K562 (cell line): ENCODE measurements at regions not wholly inside any gene's neighbourhood (a gene's known extent, or its start where the extent isn't known, plus 50 kb on each side); places are given as distances from the start of the nearest gene placed in this dataset.

ENCODE experiments used
- ATAC-seq: fragments of 200-7000 bp; cut with Tn5 transposase; 3 replicates; pipeline ENCODE4 v1.9.1; 2020; ENCODE audit warnings: moderate library complexity
- BruUV-seq: library from RNA; stranded (reverse); fragments of 400-500 nt; replicated peaks from 2 replicates; lab custom pipeline; 2021; lab: Mats Ljungman, UMichigan
- CTCF ChIA-PET: fragments of 300-600 bp; formaldehyde crosslinking; extraction: SDS; loops from one replicate; lab custom pipeline; 2021; ENCODE audit warnings: low intra/inter-chr PET ratio; lab: Yijun Ruan, JAX
- POLR2A ChIA-PET: fragments of 300-600, 350-650 bp; sonication (Branson Sonifier 250); formaldehyde crosslinking; extraction: SDS; loops from one replicate; lab custom pipeline; 2021; ENCODE audit warnings: antibody characterized with exemption, inconsistent platforms; lab: Yijun Ruan, JAX
- DNase-seq, 4 experiments: peaks; one replicate each; pipeline versions ENCODE4 v3.0.0 to v3.0.0-alpha.2; 2011 to 2018; ENCODE audit warnings: low spot score in 3 of 4, mixed read lengths in 3 of 4; ENCODE audit errors: extremely low read depth in 1 of 4
- FAIRE-seq: peaks from 2 replicates; lab custom pipeline; 2011; peaks lifted over from hg19 to GRCh38; lab: Jason Lieb, UNC
- H2AFZ ChIP-seq: 2 replicates; pipeline ENCODE4 v1.6.0; 2011; ENCODE audit warnings: low read depth, low read length, control low read depth, inconsistent platforms
- H3K27ac ChIP-seq: fragments of 200-600 bp; 3 replicates; pipeline ENCODE4 v1.8.0; 2011; ENCODE audit warnings: low read depth, mild to moderate bottlenecking, control low read depth, inconsistent platforms, low read length, moderate library complexity, mixed read lengths; ENCODE audit errors: extremely low read depth
- H3K27me3 ChIP-seq, 2 experiments: fragments of 300-600 bp in 1 of 2; 2 replicates in 1 of 2; 3 replicates in 1 of 2; pipeline versions ENCODE4 v1.6.0 to v1.8.0; 2011; ENCODE audit warnings: inconsistent platforms in 2 of 2, low read length in 2 of 2, mild to moderate bottlenecking in 1 of 2, mixed read lengths in 1 of 2, moderate library complexity in 1 of 2; ENCODE audit not compliant: control insufficient read depth in 2 of 2, insufficient read depth in 2 of 2
- H3K36me3 ChIP-seq: fragments of 300-600 bp; 3 replicates; pipeline ENCODE4 v1.8.0; 2011; ENCODE audit warnings: mild to moderate bottlenecking, low read length, inconsistent platforms; ENCODE audit not compliant: control insufficient read depth, insufficient read depth
- H3K4me1 ChIP-seq, 2 experiments: fragments of 200-600 bp in 1 of 2; replicated peaks in 1 of 2; 2 replicates in 1 of 2; 3 replicates in 1 of 2; pipeline versions ENCODE4 v1.5.1 to v1.8.0; 2011; ENCODE audit warnings: inconsistent platforms in 2 of 2, low read length in 2 of 2, mild to moderate bottlenecking in 1 of 2, mixed read lengths in 1 of 2, moderate library complexity in 1 of 2; ENCODE audit not compliant: control insufficient read depth in 2 of 2, insufficient read depth in 2 of 2
- H3K4me2 ChIP-seq: 2 replicates; pipeline ENCODE4 v1.6.1; 2011; ENCODE audit warnings: low read length, control low read depth, inconsistent platforms, mixed read lengths; ENCODE audit not compliant: insufficient read depth
- H3K4me3 ChIP-seq: fragments of 200-600 bp; sonication (generic), shearing (Covaris generic); 2 replicates; pipeline ENCODE4 v1.5.1; 2016; ENCODE audit warnings: control low read depth, inconsistent platforms
- H3K79me2 ChIP-seq: fragments of 200-600 bp; 3 replicates; pipeline ENCODE4 v1.8.0; 2011; ENCODE audit warnings: low read length, inconsistent platforms; ENCODE audit not compliant: control insufficient read depth, insufficient read depth
- H3K9ac ChIP-seq, 2 experiments: 2 replicates each; pipeline versions ENCODE4 v1.6.0 to v1.6.1; 2011; ENCODE audit warnings: low read depth in 2 of 2, low read length in 2 of 2, control low read depth in 1 of 2, inconsistent platforms in 1 of 2, mild to moderate bottlenecking in 1 of 2, mixed read lengths in 1 of 2; ENCODE audit not compliant: insufficient read depth in 1 of 2
- H3K9me1 ChIP-seq: one replicate; pipeline ENCODE4 v1.6.0; 2011; ENCODE audit warnings: inconsistent platforms, mild to moderate bottlenecking, low read length, moderate library complexity; ENCODE audit not compliant: control insufficient read depth, insufficient read depth
- H3K9me3 ChIP-seq: replicated peaks from 2 replicates; pipeline ENCODE4 v1.5.1; 2011; ENCODE audit warnings: low read depth, low read length, inconsistent platforms; ENCODE audit not compliant: control insufficient read depth, insufficient read depth
- H4K20me1 ChIP-seq: replicated peaks from 2 replicates; pipeline ENCODE4 v1.6.1; 2011; ENCODE audit warnings: low read length, inconsistent platforms, mixed read lengths; ENCODE audit not compliant: control insufficient read depth, insufficient read depth
- C11orf30 ChIP-seq: fragments of 450-650 bp; IDR thresholded peaks from 2 replicates; pipeline ENCODE4 v1.6.1; 2016; ENCODE audit warnings: low read depth, mild to moderate bottlenecking
- CEBPG ChIP-seq, 3 experiments: fragments of 200-800 bp in 1 of 3; sonication (Bioruptor generic) in 1 of 3; sonication (generic) in 1 of 3; formaldehyde crosslinking in 1 of 3; IDR thresholded peaks in 2 of 3; conservative IDR thresholded peaks in 1 of 3; 2 replicates each; pipeline versions ENCODE4 v1.6.1 to v1.8.0; 2016 to 2022; ENCODE audit warnings: missing compliant biosample characterization in 2 of 3, missing genetic modification characterization in 2 of 3, mild to moderate bottlenecking in 1 of 3, missing genetic modification reagents in 1 of 3
- CSDE1 ChIP-seq, 2 experiments: fragments of 450-650 bp; IDR thresholded peaks; 2 replicates each; pipeline ENCODE4 v1.6.1; 2016; ENCODE audit warnings: mild to moderate bottlenecking in 1 of 2
- EHMT2 ChIP-seq: fragments of 450-650 bp; IDR thresholded peaks from 2 replicates; pipeline ENCODE4 v1.6.1; 2018; ENCODE audit warnings: antibody characterized with exemption
- GABPB2 ChIP-seq: fragments of 250-450 bp; sonication (Bioruptor Pico); conservative IDR thresholded peaks from 2 replicates; pipeline ENCODE4 v1.5.1; 2021; ENCODE audit warnings: mild to moderate bottlenecking
- HNRNPLL ChIP-seq: fragments of 200-400 bp; formaldehyde crosslinking; IDR thresholded peaks from 2 replicates; pipeline ENCODE4 v1.6.1; 2017; ENCODE audit warnings: low read length, low read depth, mild to moderate bottlenecking; ENCODE audit not compliant: poor library complexity, severe bottlenecking
- MCM5 ChIP-seq: fragments of 450-650 bp; IDR thresholded peaks from 2 replicates; pipeline ENCODE4 v1.6.1; 2016; ENCODE audit warnings: low read depth
- MTA3 ChIP-seq: fragments of 450-650 bp; formaldehyde crosslinking; IDR thresholded peaks from 2 replicates; pipeline ENCODE4 v1.6.1; 2017; ENCODE audit warnings: mild to moderate bottlenecking, borderline replicate concordance
- OTX1 ChIP-seq: fragments of 450-650 bp; formaldehyde crosslinking; IDR thresholded peaks from 2 replicates; pipeline ENCODE4 v1.4.0; 2022; ENCODE audit warnings: mild to moderate bottlenecking
- PHTF2 ChIP-seq: fragments of 250-450 bp; sonication (Bioruptor Pico); IDR thresholded peaks from 2 replicates; pipeline ENCODE4 v1.5.0; 2021; ENCODE audit warnings: mild to moderate bottlenecking
- TGIF2 ChIP-seq: sonication (generic); formaldehyde crosslinking; IDR thresholded peaks from 2 replicates; pipeline ENCODE4 v1.8.1; 2022; ENCODE audit warnings: mild to moderate bottlenecking, missing genetic modification reagents, moderate library complexity
- ZBTB17 ChIP-seq: fragments of 450-650 bp; formaldehyde crosslinking; IDR thresholded peaks from 2 replicates; pipeline ENCODE4 v1.4.0; 2020; ENCODE audit warnings: mild to moderate bottlenecking
- ZNF347 ChIP-seq: fragments of 450-650 bp; formaldehyde crosslinking; IDR thresholded peaks from 2 replicates; pipeline ENCODE4 v1.4.0; 2020; ENCODE audit warnings: low read depth, mild to moderate bottlenecking, moderate library complexity
- ZNF551 ChIP-seq: fragments of 250-450 bp; sonication (Bioruptor Pico); IDR thresholded peaks from 2 replicates; pipeline ENCODE4 v1.5.0; 2021; ENCODE audit warnings: mild to moderate bottlenecking, moderate library complexity
- WGBS: fragments of 100-300 bp; shearing (Covaris generic); methylation state at CpG from one replicate; pipeline ENCODE4 v1.1.6; 2016; ENCODE audit warnings: low coverage, mixed read lengths; ENCODE audit not compliant: insufficient coverage; ENCODE audit errors: missing lambda C conversion rate; 5-methylcytosine and 5-hydroxymethylcytosine counted together
- in situ Hi-C: fragments of 300-500 bp; cut with MboI; formaldehyde crosslinking; loops from 4 replicates; pipeline ENCODE4 v1.15.0; 2018; ENCODE audit warnings: inconsistent platforms, mixed read lengths
- intact Hi-C: fragments of 100-400 bp; cut with micrococcal nuclease; formaldehyde crosslinking; loops from 2 replicates; pipeline ENCODE4 v1.14.2; 2022
- TF ChIP-seq, protein P1 (sequence below): fragments of 450-650 bp; IDR thresholded peaks from 2 replicates; pipeline ENCODE4 v1.6.1; 2014; ENCODE audit warnings: low read depth, mild to moderate bottlenecking, moderate library complexity, borderline replicate concordance
- TF ChIP-seq, protein P2 (sequence below): fragments of 250-450 bp; sonication (Bioruptor Pico); IDR thresholded peaks from 2 replicates; pipeline ENCODE4 v1.8.0; 2022; ENCODE audit warnings: inconsistent platforms, mild to moderate bottlenecking, moderate library complexity, borderline replicate concordance
- TF ChIP-seq, protein P3 (sequence below): fragments of 250-450 bp; sonication (Bioruptor Pico); IDR thresholded peaks from 2 replicates; pipeline ENCODE4 v1.4.0; 2020; ENCODE audit warnings: mild to moderate bottlenecking, moderate library complexity

GRCh38 chr21:24861471-24861870, 745.8 kb downstream of the MRPL39 start (continued):
- TF ChIP-seq, protein P1, sequence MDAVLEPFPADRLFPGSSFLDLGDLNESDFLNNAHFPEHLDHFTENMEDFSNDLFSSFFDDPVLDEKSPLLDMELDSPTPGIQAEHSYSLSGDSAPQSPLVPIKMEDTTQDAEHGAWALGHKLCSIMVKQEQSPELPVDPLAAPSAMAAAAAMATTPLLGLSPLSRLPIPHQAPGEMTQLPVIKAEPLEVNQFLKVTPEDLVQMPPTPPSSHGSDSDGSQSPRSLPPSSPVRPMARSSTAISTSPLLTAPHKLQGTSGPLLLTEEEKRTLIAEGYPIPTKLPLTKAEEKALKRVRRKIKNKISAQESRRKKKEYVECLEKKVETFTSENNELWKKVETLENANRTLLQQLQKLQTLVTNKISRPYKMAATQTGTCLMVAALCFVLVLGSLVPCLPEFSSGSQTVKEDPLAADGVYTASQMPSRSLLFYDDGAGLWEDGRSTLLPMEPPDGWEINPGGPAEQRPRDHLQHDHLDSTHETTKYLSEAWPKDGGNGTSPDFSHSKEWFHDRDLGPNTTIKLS: no peak
- TF ChIP-seq EHMT2: no peak
- no peak for TF ChIP-seq TGIF2
- TF ChIP-seq MTA3: no peak
- TF ChIP-seq HNRNPLL: no peak

- CTCF ChIA-PET: no interaction called here
- Histone ChIP-seq H3K9ac (no peak overlapping the region), H3K9me3 (peaks cover 1% of the 10 kb centered on the region; the same call in 1 of the 2 replicates), H3K79me2 (no peaks in the 10 kb centered on the region), H3K9me1 (no peaks in the 10 kb centered on the region), H3K4me3 (no peak overlapping the region), H3K4me1 (no peaks in the 10 kb centered on the region), H3K36me3 (no peaks in the 10 kb centered on the region), H2AFZ (no peak overlapping the region), H3K27ac (no peak overlapping the region), H3K4me2 (no peak overlapping the region), H3K27me3 (no peaks in the 10 kb centered on the region), H4K20me1 (no peaks in the 10 kb centered on the region)
- in situ Hi-C loops (no loop called here), intact Hi-C loops (no loop called here)
- no TSS peak for BruUV-seq
- no peak for DNase-seq
- no peak for ATAC-seq
- 0% methylated on average over 1 of the region's 1 CpG for WGBS
- no peak for FAIRE-seq
- POLR2A ChIA-PET: no interaction called here
- no peak for TF ChIP-seq ZNF551
- TF ChIP-seq MCM5: no peak
- TF ChIP-seq, protein P2, sequence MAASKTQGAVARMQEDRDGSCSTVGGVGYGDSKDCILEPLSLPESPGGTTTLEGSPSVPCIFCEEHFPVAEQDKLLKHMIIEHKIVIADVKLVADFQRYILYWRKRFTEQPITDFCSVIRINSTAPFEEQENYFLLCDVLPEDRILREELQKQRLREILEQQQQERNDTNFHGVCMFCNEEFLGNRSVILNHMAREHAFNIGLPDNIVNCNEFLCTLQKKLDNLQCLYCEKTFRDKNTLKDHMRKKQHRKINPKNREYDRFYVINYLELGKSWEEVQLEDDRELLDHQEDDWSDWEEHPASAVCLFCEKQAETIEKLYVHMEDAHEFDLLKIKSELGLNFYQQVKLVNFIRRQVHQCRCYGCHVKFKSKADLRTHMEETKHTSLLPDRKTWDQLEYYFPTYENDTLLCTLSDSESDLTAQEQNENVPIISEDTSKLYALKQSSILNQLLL (CRISPR knock-in tag): no peak
- TF ChIP-seq OTX1 (CRISPR knock-in tag): no peak
- TF ChIP-seq, protein P3, sequence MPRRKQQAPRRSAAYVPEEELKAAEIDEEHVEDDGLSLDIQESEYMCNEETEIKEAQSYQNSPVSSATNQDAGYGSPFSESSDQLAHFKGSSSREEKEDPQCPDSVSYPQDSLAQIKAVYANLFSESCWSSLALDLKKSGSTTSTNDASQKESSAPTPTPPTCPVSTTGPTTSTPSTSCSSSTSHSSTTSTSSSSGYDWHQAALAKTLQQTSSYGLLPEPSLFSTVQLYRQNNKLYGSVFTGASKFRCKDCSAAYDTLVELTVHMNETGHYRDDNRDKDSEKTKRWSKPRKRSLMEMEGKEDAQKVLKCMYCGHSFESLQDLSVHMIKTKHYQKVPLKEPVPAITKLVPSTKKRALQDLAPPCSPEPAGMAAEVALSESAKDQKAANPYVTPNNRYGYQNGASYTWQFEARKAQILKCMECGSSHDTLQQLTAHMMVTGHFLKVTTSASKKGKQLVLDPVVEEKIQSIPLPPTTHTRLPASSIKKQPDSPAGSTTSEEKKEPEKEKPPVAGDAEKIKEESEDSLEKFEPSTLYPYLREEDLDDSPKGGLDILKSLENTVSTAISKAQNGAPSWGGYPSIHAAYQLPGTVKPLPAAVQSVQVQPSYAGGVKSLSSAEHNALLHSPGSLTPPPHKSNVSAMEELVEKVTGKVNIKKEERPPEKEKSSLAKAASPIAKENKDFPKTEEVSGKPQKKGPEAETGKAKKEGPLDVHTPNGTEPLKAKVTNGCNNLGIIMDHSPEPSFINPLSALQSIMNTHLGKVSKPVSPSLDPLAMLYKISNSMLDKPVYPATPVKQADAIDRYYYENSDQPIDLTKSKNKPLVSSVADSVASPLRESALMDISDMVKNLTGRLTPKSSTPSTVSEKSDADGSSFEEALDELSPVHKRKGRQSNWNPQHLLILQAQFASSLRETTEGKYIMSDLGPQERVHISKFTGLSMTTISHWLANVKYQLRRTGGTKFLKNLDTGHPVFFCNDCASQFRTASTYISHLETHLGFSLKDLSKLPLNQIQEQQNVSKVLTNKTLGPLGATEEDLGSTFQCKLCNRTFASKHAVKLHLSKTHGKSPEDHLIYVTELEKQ: no peak
- no peak for TF ChIP-seq PHTF2
- no peak for TF ChIP-seq CEBPG (CRISPR knock-in tag; IDR thresholded peaks at IDR 0.05)
- TF ChIP-seq CEBPG (tag; conservative IDR thresholded peaks at IDR 0.05 in 1 of 2, IDR thresholded peaks at IDR 0.05 in 1 of 2): peak in 1 of 2 experiments; percentile 76; a peak in 2 of 4 replicates
- TF ChIP-seq CSDE1 (IDR thresholded peaks at IDR 0.05): no peak
- no peak for TF ChIP-seq ZBTB17
- TF ChIP-seq GABPB2 (CRISPR knock-in tag): no peak
- TF ChIP-seq C11orf30: no peak
- no peak for TF ChIP-seq ZNF347
Measured at GRCh38 chr21:24856326-24856725, 751.0 kb downstream of the MRPL39 start.
